ENCODE measurements at regions not wholly inside any gene's neighbourhood (a gene's known extent, or its start where the extent isn't known, plus 50 kb on each side); places are given as distances from the start of the nearest gene placed in this dataset.

GRCh38 chr5:77942578-77943239 lies 166.6 kb upstream of the TBCA start:
- DNase-seq (ENCODE audit: low read depth), result no peak
- no peak for TF ChIP-seq CTCF (IDR thresholded peaks at IDR 0.05; ENCODE audit: insufficient read depth, low read length, poor library complexity, severe bottlenecking)
- H3K27me3 ChIP-seq (ENCODE audit: control insufficient read depth, insufficient read depth, low read length), result peaks cover 6% of the 10 kb centered on the region
- H3K36me3 ChIP-seq (ENCODE audit: control insufficient read depth, insufficient read depth, low read length), result no peaks in the 10 kb centered on the region
- H3K4me3 ChIP-seq (ENCODE audit: low read depth, low read length), result no peak overlapping the region

GRCh38 chr5:77937015-77937908 lies 161.1 kb upstream of the TBCA start:
- Histone ChIP-seq H3K36me3 (ENCODE audit: control insufficient read depth, insufficient read depth, low read length) (no peaks in the 10 kb centered on the region), H3K27me3 (ENCODE audit: control insufficient read depth, insufficient read depth, low read length) (no peaks in the 10 kb centered on the region), H3K4me3 (ENCODE audit: low read depth, low read length) (no peak overlapping the region)
- no peak for TF ChIP-seq CTCF (IDR thresholded peaks at IDR 0.05; ENCODE audit: insufficient read depth, low read length, poor library complexity, severe bottlenecking)
- DNase-seq (ENCODE audit: low read depth), result no peak

- Histone ChIP-seq H3K36me3 (ENCODE audit: control insufficient read depth, insufficient read depth, low read length) (no peaks in the 10 kb centered on the region), H3K27me3 (ENCODE audit: control insufficient read depth, insufficient read depth, low read length) (no peaks in the 10 kb centered on the region), H3K4me3 (ENCODE audit: low read depth, low read length) (no peak overlapping the region)
- no peak for TF ChIP-seq CTCF (IDR thresholded peaks at IDR 0.05; ENCODE audit: insufficient read depth, low read length, poor library complexity, severe bottlenecking)
- no peak for DNase-seq (ENCODE audit: low read depth)
Measured at GRCh38 chr5:77936365-77936693, 160.2 kb upstream of the TBCA start.

- DNase-seq (ENCODE audit: low read depth), result no peak
- Histone ChIP-seq H3K36me3 (ENCODE audit: control insufficient read depth, insufficient read depth, low read length) (no peaks in the 10 kb centered on the region), H3K27me3 (ENCODE audit: control insufficient read depth, insufficient read depth, low read length) (no peaks in the 10 kb centered on the region), H3K4me3 (ENCODE audit: low read depth, low read length) (no peak overlapping the region)
- no peak for TF ChIP-seq CTCF (IDR thresholded peaks at IDR 0.05; ENCODE audit: insufficient read depth, low read length, poor library complexity, severe bottlenecking)
Measured at GRCh38 chr5:77935506-77936364, 159.6 kb upstream of the TBCA start.

- no peak overlapping the region for H3K4me3 ChIP-seq (ENCODE audit: low read depth, low read length)
- no peak for TF ChIP-seq CTCF (IDR thresholded peaks at IDR 0.05; ENCODE audit: insufficient read depth, low read length, poor library complexity, severe bottlenecking)
- no peaks in the 10 kb centered on the region for H3K36me3 ChIP-seq (ENCODE audit: control insufficient read depth, insufficient read depth, low read length)
- H3K27me3 ChIP-seq (ENCODE audit: control insufficient read depth, insufficient read depth, low read length), result no peaks in the 10 kb centered on the region
- no peak for DNase-seq (ENCODE audit: low read depth)
Measured at GRCh38 chr5:77928776-77929300, 152.7 kb upstream of the TBCA start.

All from kidney epithelial cell (primary cell).